Testis (tissue), 2 donors: ENCODE measurements at regions not wholly inside any gene's neighbourhood (a gene's known extent, or its start where the extent isn't known, plus 50 kb on each side); places are given as distances from the start of the nearest gene placed in this dataset.

Source experiments
- DNase-seq: peaks from one replicate; pipeline ENCODE4 v3.0.0-alpha.2; 2019
- H3K27ac ChIP-seq, 2 donors: fragments of 200-600 bp; sonication (generic); one replicate each; pipeline ENCODE4 v1.5.1; 2019
- H3K27me3 ChIP-seq: fragments of 200-600 bp; sonication (generic); one replicate; pipeline ENCODE4 v1.5.1; 2019
- H3K36me3 ChIP-seq: fragments of 200-600 bp; sonication (generic); one replicate; pipeline ENCODE4 v1.5.1; 2017; ENCODE audit warnings: low read depth; ENCODE audit errors: missing control alignments
- H3K4me1 ChIP-seq: fragments of 200-600 bp; sonication (generic); one replicate; pipeline ENCODE4 v1.5.1; 2019
- H3K4me3 ChIP-seq, 2 donors: fragments of 200-600 bp; sonication (generic); one replicate each; pipeline ENCODE4 v1.5.1; 2017 to 2019
- H3K9me3 ChIP-seq: fragments of 200-600 bp; sonication (generic); one replicate; pipeline ENCODE4 v1.5.1; 2017
- POLR2A ChIP-seq: fragments of 450-650 bp; IDR thresholded peaks from one replicate; pipeline ENCODE4 v1.6.1; 2017; ENCODE audit warnings: antibody characterized with exemption, mild to moderate bottlenecking, moderate library complexity
- WGBS, 2 donors: methylation state at CpG; one replicate each; pipeline ENCODE4 v1.1.5; 2018; 5-methylcytosine and 5-hydroxymethylcytosine counted together
- intact Hi-C: fragments of 100-400 bp; cut with DNase I; formaldehyde crosslinking; loops from one replicate; pipeline ENCODE4 v1.15.1; 2023; ENCODE audit warnings: low total_unique reads
- TF ChIP-seq, protein P1 (sequence below), 3 experiments: fragments of 450-650 bp in 2 of 3; fragments of 200-600 bp in 1 of 3; sonication (generic) in 1 of 3; IDR thresholded peaks; one replicate each; pipeline ENCODE4 v1.5.1; 2016 to 2019; ENCODE audit warnings: antibody characterized with exemption in 3 of 3, mild to moderate bottlenecking in 2 of 3, moderate library complexity in 1 of 3

DNA sequence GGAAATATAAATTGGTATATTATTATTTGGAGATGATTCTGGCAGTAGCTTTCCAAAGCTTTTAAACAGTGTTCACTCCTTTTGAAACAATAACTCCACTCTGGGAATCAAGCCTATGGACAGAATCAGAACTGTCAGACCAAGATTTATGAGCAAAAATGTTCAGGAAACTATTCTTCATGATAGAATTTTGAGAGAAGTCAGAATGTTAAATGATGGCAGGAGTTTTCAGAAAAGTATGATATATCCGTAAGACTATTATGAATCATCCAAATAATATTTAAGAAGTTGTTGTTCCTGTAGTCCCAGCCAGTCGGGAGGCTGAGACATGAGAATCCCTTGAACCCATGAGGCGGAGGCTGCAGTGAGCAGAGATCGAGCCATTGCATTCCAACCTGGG lies 50.5 kb upstream of the ADGRG2 start:
- H3K27ac ChIP-seq, result no peak overlapping the region
- intact Hi-C loops, result no loop called here
- H3K27me3 ChIP-seq, result no peaks in the 10 kb centered on the region
- WGBS, 2 donors, result 94 to 98% methylated on average over 4 of the region's 4 CpGs
- H3K36me3 ChIP-seq, result no peaks in the 10 kb centered on the region
- no peaks in the 10 kb centered on the region for H3K4me1 ChIP-seq
- H3K4me3 ChIP-seq, result no peak overlapping the region
- TF ChIP-seq, protein P1, sequence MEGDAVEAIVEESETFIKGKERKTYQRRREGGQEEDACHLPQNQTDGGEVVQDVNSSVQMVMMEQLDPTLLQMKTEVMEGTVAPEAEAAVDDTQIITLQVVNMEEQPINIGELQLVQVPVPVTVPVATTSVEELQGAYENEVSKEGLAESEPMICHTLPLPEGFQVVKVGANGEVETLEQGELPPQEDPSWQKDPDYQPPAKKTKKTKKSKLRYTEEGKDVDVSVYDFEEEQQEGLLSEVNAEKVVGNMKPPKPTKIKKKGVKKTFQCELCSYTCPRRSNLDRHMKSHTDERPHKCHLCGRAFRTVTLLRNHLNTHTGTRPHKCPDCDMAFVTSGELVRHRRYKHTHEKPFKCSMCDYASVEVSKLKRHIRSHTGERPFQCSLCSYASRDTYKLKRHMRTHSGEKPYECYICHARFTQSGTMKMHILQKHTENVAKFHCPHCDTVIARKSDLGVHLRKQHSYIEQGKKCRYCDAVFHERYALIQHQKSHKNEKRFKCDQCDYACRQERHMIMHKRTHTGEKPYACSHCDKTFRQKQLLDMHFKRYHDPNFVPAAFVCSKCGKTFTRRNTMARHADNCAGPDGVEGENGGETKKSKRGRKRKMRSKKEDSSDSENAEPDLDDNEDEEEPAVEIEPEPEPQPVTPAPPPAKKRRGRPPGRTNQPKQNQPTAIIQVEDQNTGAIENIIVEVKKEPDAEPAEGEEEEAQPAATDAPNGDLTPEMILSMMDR (IDR thresholded peaks at IDR 0.05), result no peak
- TF ChIP-seq POLR2A, result no peak
- DNase-seq, result no peak
- no peaks in the 10 kb centered on the region for H3K9me3 ChIP-seq

GRCh38 chrX:19174401-19175025 lies 52.2 kb upstream of the ADGRG2 start:
- intact Hi-C loops, result no loop called here
- 72 to 81% methylated on average over 9 to 10 of the region's 10 CpGs for WGBS, 2 donors
- H3K9me3 ChIP-seq, result no peaks in the 10 kb centered on the region
- TF ChIP-seq POLR2A, result no peak
- TF ChIP-seq, protein P1 (IDR thresholded peaks at IDR 0.05), result no peak
- no peaks in the 10 kb centered on the region for H3K27me3 ChIP-seq
- H3K4me3 ChIP-seq, result no peak overlapping the region
- no peak overlapping the region for H3K27ac ChIP-seq
- no peaks in the 10 kb centered on the region for H3K36me3 ChIP-seq
- DNase-seq, result no peak
- H3K4me1 ChIP-seq, result no peaks in the 10 kb centered on the region

DNA sequence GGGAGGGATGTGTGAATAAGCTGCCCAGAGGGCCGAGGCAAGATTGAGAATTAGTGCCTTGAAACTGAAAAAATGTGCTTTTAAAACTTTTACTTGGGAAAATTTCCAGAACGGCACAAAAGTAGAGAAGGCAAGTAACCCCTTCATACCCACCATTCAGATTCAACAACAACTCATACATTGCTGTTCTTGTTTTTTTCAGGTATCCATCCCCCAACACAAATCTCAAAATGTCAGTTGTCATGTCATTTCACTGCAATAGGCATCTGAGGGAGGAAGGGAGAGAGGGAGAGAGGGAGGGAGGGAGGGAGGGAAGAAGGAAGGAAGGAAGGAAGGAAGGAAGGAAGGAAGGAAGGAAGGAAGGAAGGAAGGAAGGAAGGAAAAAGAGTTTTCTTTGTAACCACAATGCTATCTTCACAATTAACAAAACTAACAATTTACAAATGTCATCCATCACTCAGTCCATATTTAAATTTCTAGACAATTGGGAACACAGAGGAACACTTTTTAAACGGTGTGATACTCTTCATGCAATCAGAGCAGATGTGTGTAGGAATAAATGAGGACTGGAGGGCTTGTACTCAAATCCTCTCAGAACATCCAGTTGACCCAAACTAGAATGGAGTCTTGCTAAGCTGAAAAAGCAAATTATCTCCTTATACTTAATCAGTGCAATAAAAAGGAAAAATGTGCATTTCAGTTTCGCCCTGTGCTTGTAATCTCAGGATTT lies 54.8 kb upstream of the ADGRG2 start:
- H3K9me3 ChIP-seq, result no peaks in the 10 kb centered on the region
- no peak for TF ChIP-seq POLR2A
- TF ChIP-seq, protein P1 (IDR thresholded peaks at IDR 0.05), result no peak
- no peak for DNase-seq
- H3K36me3 ChIP-seq, result no peaks in the 10 kb centered on the region
- no peaks in the 10 kb centered on the region for H3K27me3 ChIP-seq
- no peaks in the 10 kb centered on the region for H3K4me1 ChIP-seq
- no peak overlapping the region for H3K4me3 ChIP-seq
- intact Hi-C loops, result no loop called here
- 44 to 46% methylated on average over 4 of the region's 4 CpGs for WGBS, 2 donors
- H3K27ac ChIP-seq, result no peak overlapping the region

DNA sequence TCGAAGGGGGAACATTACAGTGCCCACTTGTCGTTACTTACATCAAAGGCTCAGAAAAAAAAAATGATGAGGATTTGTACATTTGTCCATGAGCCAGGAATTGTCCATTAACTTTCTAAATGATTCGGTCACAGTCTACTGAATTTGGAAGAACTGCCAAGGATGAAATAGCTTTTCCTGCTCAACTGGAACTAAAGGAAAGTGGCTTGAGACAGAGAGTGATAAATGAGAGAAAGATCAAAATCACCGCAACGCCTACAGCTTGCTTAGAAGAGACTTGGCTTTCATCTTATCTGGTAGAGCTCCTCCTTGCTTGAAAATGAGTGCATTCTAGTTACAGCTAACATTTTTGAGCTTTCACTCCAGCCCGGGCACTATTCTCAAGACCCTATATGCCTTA lies 55.5 kb upstream of the ADGRG2 start:
- TF ChIP-seq, protein P1 (IDR thresholded peaks at IDR 0.05), result no peak
- no peak for TF ChIP-seq POLR2A
- no peak overlapping the region for H3K27ac ChIP-seq
- H3K4me1 ChIP-seq, result no peaks in the 10 kb centered on the region
- H3K4me3 ChIP-seq, result no peak overlapping the region
- H3K27me3 ChIP-seq, result no peaks in the 10 kb centered on the region
- no peaks in the 10 kb centered on the region for H3K9me3 ChIP-seq
- intact Hi-C loops, result no loop called here
- no peaks in the 10 kb centered on the region for H3K36me3 ChIP-seq
- DNase-seq, result no peak
- 41 to 50% methylated on average over 6 of the region's 6 CpGs for WGBS, 2 donors

GRCh38 chrX:19178402-19178801 lies 56.1 kb upstream of the ADGRG2 start:
- DNase-seq, result no peak
- intact Hi-C loops, result no loop called here
- H3K36me3 ChIP-seq, result no peaks in the 10 kb centered on the region
- H3K9me3 ChIP-seq, result no peaks in the 10 kb centered on the region
- H3K27me3 ChIP-seq, result no peaks in the 10 kb centered on the region
- H3K4me1 ChIP-seq, result no peaks in the 10 kb centered on the region
- TF ChIP-seq, protein P1 (IDR thresholded peaks at IDR 0.05), result no peak
- no peak for TF ChIP-seq POLR2A
- H3K4me3 ChIP-seq, result no peak overlapping the region
- 80 to 97% methylated on average over 1 to 6 of the region's 6 CpGs for WGBS, 2 donors
- H3K27ac ChIP-seq, result no peak overlapping the region
